HepG2 (cell line): ENCODE measurements at regions not wholly inside any gene's neighbourhood (a gene's known extent, or its start where the extent isn't known, plus 50 kb on each side); places are given as distances from the start of the nearest gene placed in this dataset.

ENCODE experiments used
- ARNT2 ChIP-seq: sonication (generic); formaldehyde crosslinking; IDR thresholded peaks from 2 replicates; pipeline ENCODE4 v1.8.0; 2022; ENCODE audit warnings: mild to moderate bottlenecking, low read depth, missing genetic modification reagents, moderate library complexity
- HMG20A ChIP-seq: IDR thresholded peaks from 2 replicates; pipeline ENCODE4 v1.6.1; 2016; ENCODE audit warnings: borderline replicate concordance
- MYC ChIP-seq: sonication (generic); formaldehyde crosslinking; IDR thresholded peaks from 2 replicates; pipeline ENCODE4 v1.9.0; 2021; ENCODE audit warnings: missing genetic modification reagents, borderline replicate concordance
- NFYC ChIP-seq: IDR thresholded peaks from 2 replicates; pipeline ENCODE4 v1.6.1; 2016; ENCODE audit warnings: missing genetic modification reagents, missing compliant biosample characterization
- SALL2 ChIP-seq: sonication (generic); formaldehyde crosslinking; IDR thresholded peaks from 2 replicates; pipeline ENCODE4 v1.8.1; 2023; ENCODE audit warnings: mild to moderate bottlenecking, missing genetic modification reagents, inconsistent platforms
- TCF7 ChIP-seq: sonication (generic); IDR thresholded peaks from 2 replicates; pipeline ENCODE4 v1.6.1; 2016; ENCODE audit warnings: antibody characterized with exemption, low read depth
- ZNF160 ChIP-seq: sonication (generic); formaldehyde crosslinking; IDR thresholded peaks from 2 replicates; pipeline ENCODE4 v1.8.0; 2022; ENCODE audit warnings: mild to moderate bottlenecking, inconsistent platforms, missing genetic modification reagents
- ZNF232 ChIP-seq: sonication (generic); formaldehyde crosslinking; IDR thresholded peaks from 2 replicates; pipeline ENCODE4 v1.4.0; 2020; ENCODE audit warnings: missing genetic modification reagents, borderline replicate concordance
- ZNF329 ChIP-seq: sonication (generic); formaldehyde crosslinking; IDR thresholded peaks from 2 replicates; pipeline ENCODE4 v1.9.0; 2021; ENCODE audit warnings: low read depth, mild to moderate bottlenecking, missing genetic modification reagents
- TF ChIP-seq, protein P1 (sequence below): sonication (generic); formaldehyde crosslinking; IDR thresholded peaks from 2 replicates; pipeline ENCODE4 v1.4.0; 2020; ENCODE audit warnings: missing genetic modification reagents
- TF ChIP-seq, protein P2 (sequence below): sonication (generic); formaldehyde crosslinking; IDR thresholded peaks from 2 replicates; pipeline ENCODE4 v1.5.0; 2020; ENCODE audit warnings: mild to moderate bottlenecking, missing genetic modification reagents, moderate library complexity
- TF ChIP-seq, protein P3 (sequence below): sonication (generic); formaldehyde crosslinking; IDR thresholded peaks from 2 replicates; pipeline ENCODE4 v1.4.0; 2020; ENCODE audit warnings: missing genetic modification reagents
- TF ChIP-seq, protein P4 (sequence below): sonication (generic); formaldehyde crosslinking; IDR thresholded peaks from 2 replicates; pipeline ENCODE4 v1.5.0; 2020; ENCODE audit warnings: mild to moderate bottlenecking, missing genetic modification reagents

DNA sequence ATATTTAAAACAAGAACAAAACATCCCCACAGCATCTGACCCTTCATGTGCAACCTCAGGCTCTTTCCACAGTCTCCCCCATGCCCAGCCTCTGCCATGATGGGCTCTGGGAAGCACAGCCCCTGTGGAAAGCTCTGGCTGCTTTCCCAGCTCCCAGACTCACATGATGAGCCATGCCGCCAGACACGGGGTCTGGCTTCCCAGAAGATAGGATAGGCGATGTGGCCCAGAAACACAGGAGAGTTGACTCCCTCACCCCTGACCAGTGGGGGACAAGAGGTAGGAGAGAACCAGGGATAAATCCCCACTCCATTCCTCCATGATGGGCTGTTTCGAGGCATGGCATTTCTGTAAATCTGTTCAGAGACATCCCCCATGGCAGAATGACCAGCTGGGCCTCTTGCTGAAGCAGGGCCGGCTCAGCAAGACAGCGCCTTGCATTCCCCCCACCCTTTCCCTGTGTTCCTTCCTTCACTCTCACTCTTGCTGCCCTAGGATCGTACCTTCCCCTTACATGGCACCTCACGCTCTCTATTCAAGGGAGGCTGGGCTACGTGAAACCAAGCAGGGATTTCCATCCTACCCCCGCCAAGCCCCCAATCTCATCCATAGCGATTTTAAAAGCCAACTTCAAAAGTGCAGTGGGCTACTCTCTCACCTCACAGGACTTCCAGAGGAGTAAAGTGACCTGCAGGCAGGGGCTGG, 192.4 kb downstream of the ABHD5 start:
- TF ChIP-seq ZNF232 (no peak), TCF7 (no peak), SALL2 (no peak), NFYC (no peak), ZNF160 (CRISPR knock-in tag) (no peak), HMG20A (CRISPR knock-in tag) (no peak), ARNT2 (CRISPR knock-in tag) (no peak), MYC (no peak), ZNF329 (CRISPR knock-in tag) (no peak)
- TF ChIP-seq, protein P1, sequence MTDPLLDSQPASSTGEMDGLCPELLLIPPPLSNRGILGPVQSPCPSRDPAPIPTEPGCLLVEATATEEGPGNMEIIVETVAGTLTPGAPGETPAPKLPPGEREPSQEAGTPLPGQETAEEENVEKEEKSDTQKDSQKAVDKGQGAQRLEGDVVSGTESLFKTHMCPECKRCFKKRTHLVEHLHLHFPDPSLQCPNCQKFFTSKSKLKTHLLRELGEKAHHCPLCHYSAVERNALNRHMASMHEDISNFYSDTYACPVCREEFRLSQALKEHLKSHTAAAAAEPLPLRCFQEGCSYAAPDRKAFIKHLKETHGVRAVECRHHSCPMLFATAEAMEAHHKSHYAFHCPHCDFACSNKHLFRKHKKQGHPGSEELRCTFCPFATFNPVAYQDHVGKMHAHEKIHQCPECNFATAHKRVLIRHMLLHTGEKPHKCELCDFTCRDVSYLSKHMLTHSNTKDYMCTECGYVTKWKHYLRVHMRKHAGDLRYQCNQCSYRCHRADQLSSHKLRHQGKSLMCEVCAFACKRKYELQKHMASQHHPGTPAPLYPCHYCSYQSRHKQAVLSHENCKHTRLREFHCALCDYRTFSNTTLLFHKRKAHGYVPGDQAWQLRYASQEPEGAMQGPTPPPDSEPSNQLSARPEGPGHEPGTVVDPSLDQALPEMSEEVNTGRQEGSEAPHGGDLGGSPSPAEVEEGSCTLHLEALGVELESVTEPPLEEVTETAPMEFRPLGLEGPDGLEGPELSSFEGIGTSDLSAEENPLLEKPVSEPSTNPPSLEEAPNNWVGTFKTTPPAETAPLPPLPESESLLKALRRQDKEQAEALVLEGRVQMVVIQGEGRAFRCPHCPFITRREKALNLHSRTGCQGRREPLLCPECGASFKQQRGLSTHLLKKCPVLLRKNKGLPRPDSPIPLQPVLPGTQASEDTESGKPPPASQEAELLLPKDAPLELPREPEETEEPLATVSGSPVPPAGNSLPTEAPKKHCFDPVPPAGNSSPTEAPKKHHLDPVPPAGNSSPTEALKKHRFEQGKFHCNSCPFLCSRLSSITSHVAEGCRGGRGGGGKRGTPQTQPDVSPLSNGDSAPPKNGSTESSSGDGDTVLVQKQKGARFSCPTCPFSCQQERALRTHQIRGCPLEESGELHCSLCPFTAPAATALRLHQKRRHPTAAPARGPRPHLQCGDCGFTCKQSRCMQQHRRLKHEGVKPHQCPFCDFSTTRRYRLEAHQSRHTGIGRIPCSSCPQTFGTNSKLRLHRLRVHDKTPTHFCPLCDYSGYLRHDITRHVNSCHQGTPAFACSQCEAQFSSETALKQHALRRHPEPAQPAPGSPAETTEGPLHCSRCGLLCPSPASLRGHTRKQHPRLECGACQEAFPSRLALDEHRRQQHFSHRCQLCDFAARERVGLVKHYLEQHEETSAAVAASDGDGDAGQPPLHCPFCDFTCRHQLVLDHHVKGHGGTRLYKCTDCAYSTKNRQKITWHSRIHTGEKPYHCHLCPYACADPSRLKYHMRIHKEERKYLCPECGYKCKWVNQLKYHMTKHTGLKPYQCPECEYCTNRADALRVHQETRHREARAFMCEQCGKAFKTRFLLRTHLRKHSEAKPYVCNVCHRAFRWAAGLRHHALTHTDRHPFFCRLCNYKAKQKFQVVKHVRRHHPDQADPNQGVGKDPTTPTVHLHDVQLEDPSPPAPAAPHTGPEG (CRISPR knock-in tag), result no peak
- TF ChIP-seq, protein P2, sequence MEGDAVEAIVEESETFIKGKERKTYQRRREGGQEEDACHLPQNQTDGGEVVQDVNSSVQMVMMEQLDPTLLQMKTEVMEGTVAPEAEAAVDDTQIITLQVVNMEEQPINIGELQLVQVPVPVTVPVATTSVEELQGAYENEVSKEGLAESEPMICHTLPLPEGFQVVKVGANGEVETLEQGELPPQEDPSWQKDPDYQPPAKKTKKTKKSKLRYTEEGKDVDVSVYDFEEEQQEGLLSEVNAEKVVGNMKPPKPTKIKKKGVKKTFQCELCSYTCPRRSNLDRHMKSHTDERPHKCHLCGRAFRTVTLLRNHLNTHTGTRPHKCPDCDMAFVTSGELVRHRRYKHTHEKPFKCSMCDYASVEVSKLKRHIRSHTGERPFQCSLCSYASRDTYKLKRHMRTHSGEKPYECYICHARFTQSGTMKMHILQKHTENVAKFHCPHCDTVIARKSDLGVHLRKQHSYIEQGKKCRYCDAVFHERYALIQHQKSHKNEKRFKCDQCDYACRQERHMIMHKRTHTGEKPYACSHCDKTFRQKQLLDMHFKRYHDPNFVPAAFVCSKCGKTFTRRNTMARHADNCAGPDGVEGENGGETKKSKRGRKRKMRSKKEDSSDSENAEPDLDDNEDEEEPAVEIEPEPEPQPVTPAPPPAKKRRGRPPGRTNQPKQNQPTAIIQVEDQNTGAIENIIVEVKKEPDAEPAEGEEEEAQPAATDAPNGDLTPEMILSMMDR (CRISPR knock-in tag), result no peak
- TF ChIP-seq, protein P3, sequence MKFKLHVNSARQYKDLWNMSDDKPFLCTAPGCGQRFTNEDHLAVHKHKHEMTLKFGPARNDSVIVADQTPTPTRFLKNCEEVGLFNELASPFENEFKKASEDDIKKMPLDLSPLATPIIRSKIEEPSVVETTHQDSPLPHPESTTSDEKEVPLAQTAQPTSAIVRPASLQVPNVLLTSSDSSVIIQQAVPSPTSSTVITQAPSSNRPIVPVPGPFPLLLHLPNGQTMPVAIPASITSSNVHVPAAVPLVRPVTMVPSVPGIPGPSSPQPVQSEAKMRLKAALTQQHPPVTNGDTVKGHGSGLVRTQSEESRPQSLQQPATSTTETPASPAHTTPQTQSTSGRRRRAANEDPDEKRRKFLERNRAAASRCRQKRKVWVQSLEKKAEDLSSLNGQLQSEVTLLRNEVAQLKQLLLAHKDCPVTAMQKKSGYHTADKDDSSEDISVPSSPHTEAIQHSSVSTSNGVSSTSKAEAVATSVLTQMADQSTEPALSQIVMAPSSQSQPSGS (CRISPR knock-in tag), result no peak
- TF ChIP-seq, protein P4, sequence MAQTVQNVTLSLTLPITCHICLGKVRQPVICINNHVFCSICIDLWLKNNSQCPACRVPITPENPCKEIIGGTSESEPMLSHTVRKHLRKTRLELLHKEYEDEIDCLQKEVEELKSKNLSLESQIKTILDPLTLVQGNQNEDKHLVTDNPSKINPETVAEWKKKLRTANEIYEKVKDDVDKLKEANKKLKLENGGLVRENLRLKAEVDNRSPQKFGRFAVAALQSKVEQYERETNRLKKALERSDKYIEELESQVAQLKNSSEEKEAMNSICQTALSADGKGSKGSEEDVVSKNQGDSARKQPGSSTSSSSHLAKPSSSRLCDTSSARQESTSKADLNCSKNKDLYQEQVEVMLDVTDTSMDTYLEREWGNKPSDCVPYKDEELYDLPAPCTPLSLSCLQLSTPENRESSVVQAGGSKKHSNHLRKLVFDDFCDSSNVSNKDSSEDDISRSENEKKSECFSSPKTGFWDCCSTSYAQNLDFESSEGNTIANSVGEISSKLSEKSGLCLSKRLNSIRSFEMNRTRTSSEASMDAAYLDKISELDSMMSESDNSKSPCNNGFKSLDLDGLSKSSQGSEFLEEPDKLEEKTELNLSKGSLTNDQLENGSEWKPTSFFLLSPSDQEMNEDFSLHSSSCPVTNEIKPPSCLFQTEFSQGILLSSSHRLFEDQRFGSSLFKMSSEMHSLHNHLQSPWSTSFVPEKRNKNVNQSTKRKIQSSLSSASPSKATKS (CRISPR knock-in tag), result no peak
